GM18868 (cell line): ENCODE measurements at regions not wholly inside any gene's neighbourhood (a gene's known extent, or its start where the extent isn't known, plus 50 kb on each side); places are given as distances from the start of the nearest gene placed in this dataset.
A peak's percentile ranks its signal among the peaks of the same experiment; 100 is the strongest.
"Not testable (repeated sequence)": the region's sequence is repeated elsewhere in the genome, so short reads cannot be mapped to it uniquely, and the experiment has no call there.

ENCODE experiments used
- ATAC-seq: cut with Tn5 transposase; IDR thresholded peaks from one replicate; pipeline ENCODE4 v1.9.1; 2021; ENCODE audit warnings: mild to moderate bottlenecking, moderate library complexity; ENCODE audit not compliant: unreplicated experiment

DNA sequence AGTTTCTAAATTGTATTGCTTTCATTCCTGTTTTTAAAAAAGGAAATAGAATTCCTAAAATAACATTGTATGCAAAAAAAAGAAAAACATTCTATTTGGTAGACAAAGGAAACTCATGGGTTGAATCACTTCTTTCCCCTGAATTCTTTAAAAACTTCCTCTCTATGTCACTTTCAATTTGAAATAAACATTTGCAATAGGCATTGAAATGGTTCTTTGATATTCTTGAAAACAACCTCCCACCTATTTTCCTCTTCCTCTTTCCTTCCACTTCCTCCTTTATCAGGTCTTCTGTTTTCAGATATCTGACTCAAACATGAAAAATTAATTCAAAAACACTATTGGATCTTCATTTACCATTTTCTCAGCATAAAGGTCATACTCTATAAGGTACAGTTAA, 442.0 kb upstream of the MEF2C start:
- ATAC-seq, result no peak

DNA sequence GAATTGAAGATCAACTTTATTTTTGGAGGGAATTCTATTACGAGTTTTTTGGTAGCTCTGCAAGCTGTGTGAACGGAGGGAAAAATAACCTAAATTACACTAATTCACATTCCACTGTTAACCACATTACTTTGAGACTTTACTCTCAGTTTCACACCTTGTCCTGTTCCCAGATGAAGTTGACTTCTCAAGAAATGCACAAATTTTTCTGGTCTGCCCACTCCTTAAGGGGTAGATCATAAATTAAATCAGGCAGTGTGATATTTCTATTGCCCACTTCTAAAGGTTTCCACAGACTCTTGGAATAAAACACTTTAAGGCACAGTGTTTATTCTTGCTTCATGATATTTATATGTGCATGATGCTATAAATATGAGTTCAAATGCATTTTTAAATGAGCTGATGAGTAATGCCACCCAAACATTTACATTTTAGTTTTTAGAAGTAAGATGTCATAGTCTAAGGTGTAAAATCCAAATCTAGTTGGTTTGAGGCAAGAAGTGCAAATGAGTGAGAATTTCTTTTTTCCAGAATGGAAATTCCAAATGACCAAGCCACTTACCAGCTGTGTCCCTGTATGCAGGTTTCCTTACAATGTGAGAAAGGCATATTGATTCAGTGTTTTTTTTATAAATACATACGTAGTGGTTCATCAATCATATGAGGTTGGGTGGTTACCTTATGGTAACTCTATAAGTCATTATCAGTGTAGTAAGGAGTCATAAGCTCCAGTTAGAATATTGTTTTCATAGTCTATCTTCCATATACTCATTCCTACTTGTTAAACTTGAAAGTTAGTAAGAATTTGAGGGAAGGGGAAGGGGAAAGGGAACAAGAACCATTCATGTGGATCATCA, 437.7 kb upstream of the MEF2C start:
- peak; percentile 63 for ATAC-seq

DNA sequence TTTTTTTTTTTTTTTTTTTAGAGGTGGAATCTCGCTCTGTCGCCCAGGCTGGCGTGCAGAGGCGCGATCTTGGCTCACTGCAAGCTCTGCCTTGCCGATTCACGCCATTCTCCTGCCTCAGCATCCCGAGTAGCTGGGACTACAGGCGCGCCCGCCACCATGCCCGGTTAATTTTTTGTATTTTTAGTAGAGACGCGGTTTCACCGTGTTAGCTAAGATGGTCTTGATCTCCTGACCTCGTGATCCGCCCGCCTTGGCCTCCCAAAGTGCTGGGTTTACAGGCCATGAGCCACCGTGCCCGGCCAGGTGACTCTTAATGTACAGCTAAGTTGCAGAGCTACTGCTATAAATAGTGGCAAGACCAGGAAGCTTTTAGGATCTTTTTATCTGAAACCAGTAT, 434.9 kb upstream of the MEF2C start:
- ATAC-seq, result not testable (repeated sequence)

DNA sequence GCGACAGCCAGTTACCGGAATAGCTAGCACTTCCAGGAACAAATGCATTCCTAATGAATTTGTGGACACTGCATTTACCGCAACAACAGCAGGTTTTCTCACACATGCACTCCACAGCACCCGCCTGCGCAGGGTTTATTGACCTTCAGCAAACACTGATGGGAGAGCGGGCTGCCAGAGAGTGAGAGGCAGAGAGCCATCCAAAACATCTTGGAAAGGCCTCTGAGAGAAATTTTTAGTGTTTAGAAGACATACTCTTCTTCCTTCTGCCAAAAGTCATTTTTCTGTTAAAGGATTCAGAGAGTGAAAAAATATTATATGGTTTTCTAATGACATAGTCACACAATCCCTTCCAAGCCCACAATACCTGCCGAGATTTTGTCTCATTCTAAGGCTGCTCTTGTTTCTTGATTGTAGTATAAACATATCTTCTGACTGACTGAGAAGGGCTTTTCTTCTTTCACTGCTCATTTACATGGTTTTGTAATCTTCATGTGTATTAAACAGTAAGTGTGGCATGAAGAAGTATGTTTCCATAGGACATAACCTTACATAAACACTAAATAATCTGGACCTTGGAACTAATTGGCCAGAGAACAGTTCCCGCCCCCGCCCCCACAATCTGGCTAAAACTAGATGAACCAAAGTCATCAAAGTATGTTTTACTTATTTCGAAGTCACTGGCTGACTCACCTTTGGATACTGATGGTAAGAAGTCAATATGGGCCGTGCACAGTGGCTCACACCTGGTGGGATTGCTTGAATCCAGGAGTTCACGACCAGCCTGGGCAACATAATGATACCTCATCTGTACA, 432.5 kb upstream of the MEF2C start:
- ATAC-seq, result no peak

DNA sequence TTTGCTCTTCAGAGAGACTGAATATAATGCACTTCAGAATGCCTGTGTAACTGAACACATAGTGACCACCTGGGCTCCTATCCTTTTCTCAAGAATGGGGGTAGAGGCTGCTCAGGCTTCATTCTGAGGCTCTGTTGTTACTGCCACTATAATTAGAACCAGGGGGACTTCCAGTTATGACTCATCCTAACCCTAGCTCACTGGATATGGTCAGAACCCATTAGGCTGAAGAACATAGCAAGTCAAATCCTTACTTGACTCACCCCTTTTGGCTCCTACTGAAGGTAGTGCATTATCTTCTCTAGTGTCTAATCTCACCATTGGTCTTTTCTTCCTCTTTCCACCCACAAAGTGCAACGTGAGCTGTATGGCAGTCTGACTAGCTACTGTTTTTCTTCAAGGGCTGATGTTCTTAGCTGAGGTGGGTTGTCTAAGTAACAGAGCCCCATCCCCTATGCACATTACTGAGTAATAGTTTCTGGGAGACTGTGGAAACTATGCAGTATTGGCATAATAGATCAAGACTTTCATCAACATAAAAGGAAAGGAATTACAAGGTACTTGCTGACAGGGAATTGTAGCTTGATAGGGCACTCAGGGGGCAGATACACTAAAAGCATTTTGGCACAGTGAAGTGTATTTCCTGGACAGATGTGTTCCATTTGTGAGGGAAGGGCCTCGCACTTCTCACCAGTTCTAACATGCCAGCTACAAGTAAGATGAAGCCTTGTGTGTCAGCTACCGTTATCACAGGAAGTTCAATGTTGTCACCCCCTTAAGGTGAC, 431.0 kb upstream of the MEF2C start:
- peak; percentile 95 for ATAC-seq

DNA sequence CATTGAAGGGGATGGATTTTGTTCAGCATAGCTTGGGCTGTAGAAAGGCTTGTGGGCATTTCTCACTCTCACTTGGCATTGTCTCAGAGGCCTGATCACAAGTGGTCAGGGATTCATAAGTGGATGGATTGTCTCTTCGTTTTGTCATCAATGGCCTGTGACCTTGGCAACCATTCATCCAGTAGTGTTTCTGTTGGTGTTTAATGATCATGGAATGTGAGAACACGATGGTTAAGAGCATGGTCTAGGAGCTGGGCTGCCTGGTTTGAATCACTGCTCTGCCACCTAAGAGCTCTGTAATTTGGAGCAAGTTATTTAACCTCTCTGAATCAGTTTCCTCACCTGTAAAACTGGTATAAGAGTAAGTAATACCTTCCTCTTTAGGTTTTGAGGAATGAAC, 430.1 kb upstream of the MEF2C start:
- no peak for ATAC-seq

DNA sequence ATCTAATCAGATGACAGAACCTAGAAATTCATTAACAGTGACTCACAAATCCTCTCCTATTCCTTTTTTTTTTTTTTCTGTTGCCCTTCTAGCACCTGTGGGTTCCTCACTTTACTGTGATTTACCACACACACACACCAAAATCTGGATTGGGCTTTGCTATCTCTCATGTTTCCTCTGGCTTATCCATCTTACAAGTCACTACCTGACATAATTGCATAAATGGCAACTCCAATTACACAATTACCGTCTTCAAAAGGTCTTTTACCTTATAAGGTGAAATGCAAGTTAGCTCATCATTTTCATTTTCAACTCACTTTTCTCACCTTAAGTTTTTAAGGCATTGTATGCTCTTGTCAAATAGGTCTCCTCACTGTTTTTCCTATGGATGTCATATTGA, 426.3 kb upstream of the MEF2C start:
- no peak for ATAC-seq

DNA sequence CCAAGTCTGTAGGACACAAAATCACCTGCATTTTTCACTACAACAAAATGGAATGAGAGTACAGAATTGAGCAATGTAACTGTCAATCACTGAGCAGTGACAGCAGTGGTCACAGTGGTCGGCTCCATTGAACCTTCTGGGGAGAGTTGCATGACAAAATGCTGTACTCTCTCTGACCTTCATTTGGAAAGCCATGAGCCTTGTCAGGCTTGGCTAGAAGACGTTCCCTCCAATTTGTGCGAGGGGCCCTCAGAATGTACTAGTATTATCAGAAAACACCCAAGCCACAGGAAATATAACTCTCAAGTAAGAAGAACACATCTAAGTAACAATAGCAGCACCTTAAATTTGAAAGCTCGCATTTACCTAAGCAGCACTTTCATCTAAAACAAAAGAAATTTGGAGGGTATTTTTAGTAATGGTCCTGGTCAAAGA, 425.6 kb upstream of the MEF2C start:
- peak; percentile 95 for ATAC-seq

DNA sequence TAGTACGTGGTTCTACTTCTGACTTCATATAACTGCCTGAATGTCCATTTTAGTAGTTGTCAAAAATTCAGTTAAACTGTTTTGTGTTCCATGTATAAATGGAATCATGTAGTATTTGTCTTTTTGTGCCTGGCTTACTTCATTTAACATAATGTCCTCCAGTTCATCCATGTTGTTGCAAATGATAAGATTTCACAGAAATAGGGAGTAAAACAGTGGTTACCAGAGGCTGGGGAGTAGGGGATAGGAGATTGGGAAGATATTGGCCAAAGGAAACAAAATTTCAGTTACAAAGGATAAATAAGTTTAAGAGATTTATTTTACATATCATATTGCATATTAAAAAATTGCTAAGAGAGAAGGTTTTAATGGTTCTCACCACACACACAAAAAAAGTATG, 425.0 kb upstream of the MEF2C start:
- ATAC-seq, result no peak

DNA sequence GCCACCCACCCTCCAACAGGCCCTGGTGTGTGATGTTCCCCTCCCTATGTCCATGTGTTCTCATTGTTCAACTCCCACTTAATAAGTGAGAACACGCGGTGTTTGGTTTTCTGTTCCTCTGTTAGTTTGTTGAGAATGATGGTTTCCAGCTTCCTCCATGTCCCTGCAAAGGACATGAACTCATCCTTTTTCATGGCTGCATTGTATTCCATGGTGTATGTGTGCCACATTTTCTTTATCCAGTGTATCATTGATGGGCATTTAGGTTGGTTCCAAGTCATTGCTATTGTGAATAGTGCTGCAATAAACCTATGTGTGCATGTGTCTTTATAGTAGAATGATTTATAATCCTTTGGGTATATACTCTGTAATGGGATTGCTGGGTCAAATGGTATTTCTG, 424.2 kb upstream of the MEF2C start:
- not testable (repeated sequence) for ATAC-seq

DNA sequence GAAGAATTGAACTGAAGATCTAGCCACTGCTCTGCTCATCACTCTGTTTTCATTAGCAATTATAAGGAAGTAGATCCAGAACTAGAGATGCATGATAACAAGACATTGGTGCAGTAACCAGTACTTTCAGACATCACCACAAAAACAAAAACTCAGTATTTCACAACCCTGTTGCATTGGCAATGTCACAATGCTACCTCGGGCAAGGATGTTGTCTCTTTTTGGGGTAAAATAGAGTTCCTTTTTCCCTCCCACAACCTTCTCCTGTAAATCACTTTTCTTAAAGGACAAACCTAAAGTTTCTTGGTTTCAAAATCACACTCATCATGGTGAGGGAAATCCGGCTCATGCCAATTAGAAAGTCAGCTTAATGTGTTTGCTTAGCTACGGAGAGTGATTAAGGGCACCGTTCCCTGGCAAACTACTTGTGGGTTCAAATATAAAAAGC, 420.1 kb upstream of the MEF2C start:
- peak; percentile 61 for ATAC-seq

DNA sequence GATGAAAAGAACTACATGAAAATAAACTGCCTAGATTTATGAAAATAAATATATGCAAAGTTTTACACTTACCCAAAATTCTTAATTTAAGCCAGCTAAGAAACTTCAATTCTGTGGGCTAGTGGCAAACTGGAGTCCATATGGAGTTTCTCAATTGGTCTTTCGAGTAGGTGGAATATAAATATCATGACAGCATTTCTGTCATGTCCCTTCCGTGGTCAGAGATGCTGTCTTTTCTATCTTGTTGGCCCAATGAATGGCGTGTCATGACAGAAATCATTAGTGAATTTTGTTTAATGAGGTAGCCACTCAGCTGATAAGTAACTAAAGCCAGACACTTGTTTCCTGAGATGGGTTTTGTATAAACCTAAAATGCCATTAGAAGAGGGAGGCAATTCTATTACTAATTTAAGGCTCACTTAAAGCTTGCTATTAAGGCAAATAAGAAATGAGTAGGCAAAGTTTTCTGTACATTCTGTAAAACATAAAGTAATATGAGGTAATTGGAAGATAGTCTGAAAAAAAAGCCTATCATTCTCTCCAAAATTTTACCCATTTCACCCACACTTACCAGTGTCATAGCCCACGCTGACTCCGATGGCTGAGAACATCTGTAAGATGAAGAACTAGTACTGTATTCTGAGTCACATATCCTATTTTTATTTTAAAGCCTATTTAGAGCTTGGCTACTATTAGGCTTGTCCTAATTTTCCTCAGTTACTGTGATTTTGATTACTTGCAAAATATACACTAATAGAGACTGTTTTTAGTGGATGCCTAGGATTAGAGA, 419.3 kb upstream of the MEF2C start:
- peak; percentile 32 for ATAC-seq

DNA sequence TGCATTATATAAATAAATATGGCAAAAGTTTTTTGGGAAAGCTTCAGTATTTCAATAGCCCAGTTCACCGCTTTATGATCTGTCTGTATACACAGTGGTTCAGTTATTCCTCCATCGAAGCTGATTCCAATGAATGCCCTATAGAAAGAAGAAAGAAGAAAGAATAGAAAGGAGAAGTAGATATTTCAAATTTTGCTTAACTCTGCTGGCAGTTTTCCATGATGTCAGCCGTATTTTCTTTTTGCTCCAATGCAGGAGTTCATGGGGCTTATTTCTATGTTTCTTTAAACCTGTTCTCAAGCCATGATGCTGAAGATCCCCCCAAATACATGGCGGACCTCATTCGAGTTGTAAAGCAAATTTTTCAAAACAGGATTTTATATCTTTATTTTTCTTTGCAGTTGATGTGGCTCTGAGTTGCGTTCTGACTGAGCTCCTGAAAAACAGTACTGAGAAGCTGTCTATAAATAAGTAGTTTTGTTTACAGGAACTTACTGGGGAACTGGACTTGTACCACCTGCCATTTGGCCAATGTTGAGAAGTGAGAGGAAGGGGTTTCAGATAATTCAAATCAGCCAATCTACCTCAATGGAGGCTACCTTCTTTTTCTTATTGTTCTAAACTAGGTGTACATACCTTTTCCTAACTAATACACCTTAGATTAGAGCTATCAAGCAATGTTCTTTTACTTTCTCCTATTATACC, 418.5 kb upstream of the MEF2C start:
- peak; percentile 62 for ATAC-seq

DNA sequence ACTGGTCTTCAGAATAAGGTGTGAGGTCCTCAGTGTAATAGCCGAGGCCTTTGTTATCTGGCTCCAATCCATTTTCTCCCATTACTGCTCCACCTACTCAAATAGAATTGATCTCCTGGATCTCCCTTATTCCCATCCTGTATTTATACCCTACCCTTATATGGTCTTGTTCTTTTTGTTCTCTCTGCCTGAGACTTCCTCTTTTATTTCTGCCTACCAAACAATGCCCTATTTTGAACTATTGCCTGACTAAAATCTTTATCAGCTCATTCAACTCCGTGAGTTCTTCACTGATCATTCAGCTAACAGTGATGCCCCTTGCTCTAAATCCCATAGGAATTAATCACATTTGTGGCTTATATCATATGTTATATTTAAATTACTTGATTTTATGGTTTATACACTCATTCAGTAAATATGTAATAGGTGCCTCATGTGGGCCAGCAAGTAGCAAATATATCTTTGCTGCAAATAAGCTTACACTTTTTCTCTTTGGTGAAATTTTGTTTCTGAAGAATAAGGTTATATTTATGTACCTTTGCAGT, 417.5 kb upstream of the MEF2C start:
- ATAC-seq, result no peak

DNA sequence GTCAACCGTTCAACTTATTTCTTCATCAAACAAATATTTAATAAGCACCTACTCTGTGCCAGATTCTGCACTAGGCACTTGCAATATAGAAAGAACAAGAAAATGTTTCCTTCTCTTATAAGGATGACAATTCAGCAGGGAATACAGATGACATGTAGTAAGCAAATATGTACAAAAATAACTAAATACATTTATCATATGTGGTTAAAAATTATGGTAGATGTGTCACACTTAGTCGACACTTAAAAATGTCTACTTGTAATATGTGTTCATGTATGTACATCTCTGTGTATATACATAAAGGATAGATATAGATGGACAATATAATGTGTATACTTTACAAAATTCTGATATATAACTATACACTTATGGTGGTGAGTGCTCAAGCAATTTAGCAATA, 417.0 kb upstream of the MEF2C start:
- no peak for ATAC-seq

DNA sequence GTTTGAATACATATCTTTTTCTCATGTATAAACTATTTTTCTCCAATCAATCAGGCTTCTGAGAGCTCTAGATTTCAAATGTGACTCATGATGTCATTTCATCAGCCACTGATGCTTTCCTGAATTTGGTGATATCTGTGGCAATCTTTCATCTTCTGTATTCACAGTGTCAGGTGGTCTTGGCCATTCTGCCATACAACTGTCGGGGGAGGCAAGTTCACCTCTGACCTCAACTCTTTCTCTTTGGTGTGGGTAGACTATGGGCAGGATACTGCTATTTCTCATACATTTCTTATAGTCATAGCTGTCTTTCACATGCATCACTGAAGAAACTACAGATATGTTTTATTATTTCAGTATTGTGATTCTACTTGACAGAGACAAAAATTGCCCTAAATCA, 414.1 kb upstream of the MEF2C start:
- ATAC-seq, result peak; percentile 45

DNA sequence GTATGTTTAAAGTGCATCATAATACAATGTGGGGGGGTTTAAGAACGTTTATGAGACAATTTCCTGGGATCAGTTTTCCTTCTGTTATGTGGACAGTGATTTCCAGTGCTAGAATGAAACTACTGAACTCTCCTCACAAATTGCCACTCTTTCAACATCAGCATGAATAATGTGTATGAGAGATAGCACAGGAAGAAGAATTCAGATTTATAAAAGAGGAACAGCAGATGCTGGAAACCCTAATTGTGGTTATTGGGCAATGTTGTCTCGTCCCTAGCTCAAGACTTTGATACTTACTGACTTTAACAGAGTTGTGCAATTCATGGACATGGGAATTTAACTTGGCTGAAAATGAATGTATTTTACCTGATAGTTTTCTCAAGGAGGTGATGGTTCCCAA, 410.8 kb upstream of the MEF2C start:
- ATAC-seq, result no peak

DNA sequence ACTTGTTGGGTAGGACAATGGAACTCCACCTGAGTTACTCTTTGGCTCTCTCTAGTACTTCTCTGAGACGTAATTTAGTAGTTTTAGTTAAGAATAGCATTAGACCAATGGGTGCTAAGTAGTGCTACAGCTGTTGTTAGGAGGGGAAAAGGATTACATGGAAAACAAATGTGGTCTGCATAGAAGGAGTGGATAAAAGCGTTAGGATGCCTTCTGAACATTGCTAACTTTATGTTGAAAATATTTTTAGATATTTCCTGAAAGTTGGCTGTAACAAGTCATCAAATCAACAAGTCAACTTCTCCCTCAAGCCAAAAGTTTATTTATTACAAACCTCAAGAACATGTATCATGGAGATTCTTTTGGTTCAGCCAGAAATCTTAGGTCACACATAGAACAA, 409.5 kb upstream of the MEF2C start:
- ATAC-seq, result no peak

DNA sequence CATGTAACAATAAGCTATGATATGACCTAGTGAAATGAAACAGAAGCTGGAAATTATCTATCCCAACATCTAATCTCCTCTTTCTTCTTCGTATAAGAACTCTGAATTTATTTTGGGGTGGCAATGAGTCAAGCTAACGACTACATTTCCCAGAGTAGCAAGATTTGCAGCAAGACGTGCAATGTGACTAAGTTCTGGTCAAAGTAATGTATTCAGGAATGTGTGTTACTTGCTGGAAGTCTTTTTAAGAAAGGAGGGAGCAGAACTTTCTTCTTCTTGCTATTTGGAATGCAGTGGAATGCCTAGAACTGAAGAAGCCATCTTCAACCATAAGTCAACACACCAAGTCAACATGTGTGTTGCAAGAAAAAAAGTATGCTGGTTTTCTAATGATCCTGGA, 406.6 kb upstream of the MEF2C start:
- ATAC-seq, result no peak

DNA sequence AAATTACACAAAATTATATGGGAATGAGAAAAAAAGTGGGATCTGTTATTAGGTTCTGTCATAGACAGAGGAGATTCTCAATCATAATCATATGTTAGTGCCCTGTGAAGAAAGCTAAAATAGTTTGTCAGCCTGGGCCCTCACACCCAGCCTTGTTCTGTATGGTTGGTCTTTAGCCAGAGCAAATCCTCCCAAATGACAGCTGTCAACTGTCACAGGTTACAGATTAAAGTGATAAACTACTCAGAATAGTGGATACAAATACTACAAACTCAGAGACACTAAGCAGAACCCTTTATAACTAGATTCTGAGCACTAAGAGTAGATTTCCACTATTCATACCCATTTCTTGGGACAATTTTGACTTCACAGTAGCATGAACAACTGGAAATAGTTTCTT, 405.0 kb upstream of the MEF2C start:
- ATAC-seq, result no peak
